ENCODE measurements at regions not wholly inside any gene's neighbourhood (a gene's known extent, or its start where the extent isn't known, plus 50 kb on each side); places are given as distances from the start of the nearest gene placed in this dataset.
"Not testable (repeated sequence)": the region's sequence is repeated elsewhere in the genome, so short reads cannot be mapped to it uniquely, and the experiment has no call there.

DNA sequence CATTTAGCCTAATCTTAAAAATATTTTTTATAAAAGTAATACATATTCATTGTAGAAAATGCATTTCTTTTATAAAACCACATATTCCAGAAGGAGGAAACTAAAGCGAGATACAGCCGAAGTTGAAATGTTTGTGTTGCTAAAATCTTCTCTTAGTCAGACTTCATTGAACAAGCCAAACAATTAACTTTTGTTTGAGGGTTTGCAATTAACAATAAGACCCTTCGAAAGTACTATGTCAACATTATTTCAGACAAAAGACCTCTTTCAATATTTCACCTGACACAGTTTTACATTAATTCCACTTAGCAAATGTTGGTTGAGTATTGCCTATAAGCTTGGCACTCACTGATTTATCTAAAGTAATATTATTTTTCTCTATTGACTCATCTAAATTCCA, 354.0 kb upstream of the ADAMTS5 start:
- no peak overlapping the region for H3K4me3 ChIP-seq (replicated peaks; ENCODE audit: low read depth, low read length)
- no peak for DNase-seq (ENCODE audit: extremely low read depth, low read depth)
- TF ChIP-seq, protein P1, sequence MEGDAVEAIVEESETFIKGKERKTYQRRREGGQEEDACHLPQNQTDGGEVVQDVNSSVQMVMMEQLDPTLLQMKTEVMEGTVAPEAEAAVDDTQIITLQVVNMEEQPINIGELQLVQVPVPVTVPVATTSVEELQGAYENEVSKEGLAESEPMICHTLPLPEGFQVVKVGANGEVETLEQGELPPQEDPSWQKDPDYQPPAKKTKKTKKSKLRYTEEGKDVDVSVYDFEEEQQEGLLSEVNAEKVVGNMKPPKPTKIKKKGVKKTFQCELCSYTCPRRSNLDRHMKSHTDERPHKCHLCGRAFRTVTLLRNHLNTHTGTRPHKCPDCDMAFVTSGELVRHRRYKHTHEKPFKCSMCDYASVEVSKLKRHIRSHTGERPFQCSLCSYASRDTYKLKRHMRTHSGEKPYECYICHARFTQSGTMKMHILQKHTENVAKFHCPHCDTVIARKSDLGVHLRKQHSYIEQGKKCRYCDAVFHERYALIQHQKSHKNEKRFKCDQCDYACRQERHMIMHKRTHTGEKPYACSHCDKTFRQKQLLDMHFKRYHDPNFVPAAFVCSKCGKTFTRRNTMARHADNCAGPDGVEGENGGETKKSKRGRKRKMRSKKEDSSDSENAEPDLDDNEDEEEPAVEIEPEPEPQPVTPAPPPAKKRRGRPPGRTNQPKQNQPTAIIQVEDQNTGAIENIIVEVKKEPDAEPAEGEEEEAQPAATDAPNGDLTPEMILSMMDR (IDR thresholded peaks at IDR 0.05; ENCODE audit: low read depth, low read length, missing control alignments), result no peak

DNA sequence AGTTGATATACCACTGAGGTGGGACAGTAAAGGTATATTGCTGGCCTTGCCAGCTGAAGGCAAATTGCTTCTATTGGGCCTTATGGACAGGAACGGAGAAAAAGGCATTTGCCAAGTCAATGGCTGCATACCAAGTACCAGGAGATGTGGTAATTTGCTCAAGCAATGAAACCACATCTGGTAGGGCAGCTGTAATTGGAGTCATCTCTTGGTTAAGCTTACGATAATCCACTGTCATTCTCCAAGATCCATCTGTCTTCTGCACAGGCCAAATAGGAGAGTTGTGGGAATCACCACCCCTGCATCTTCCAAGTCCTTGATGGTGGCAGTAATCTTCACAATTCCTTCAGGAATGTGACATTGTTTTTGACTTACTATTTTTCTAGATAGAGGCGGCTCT, 350.7 kb upstream of the ADAMTS5 start:
- not testable (repeated sequence) for DNase-seq (ENCODE audit: extremely low read depth, low read depth); H3K4me3 ChIP-seq (replicated peaks; ENCODE audit: low read depth, low read length)

DNA sequence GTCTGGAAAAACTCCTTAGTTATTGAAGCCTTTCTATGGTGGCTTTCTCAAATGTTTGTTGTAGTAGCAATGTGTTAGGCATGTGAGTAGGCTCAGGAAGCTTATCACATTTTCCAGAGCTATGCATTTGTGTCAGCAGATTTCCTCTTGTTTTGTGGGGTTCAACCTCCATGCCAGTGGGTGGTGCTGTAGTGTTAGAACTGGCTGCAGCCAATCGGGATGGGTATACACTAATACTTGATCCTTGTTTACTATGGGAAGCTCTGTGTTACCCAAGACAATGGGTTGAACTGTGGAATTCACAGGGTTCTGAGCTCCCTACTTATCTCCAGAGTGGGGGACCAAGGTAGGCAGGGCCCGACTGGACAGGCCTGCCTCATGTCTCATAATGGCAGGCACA, 348.5 kb upstream of the ADAMTS5 start:
- TF ChIP-seq, protein P1 (IDR thresholded peaks at IDR 0.05; ENCODE audit: low read depth, low read length, missing control alignments), result no peak
- DNase-seq (ENCODE audit: extremely low read depth, low read depth), result no peak

DNA sequence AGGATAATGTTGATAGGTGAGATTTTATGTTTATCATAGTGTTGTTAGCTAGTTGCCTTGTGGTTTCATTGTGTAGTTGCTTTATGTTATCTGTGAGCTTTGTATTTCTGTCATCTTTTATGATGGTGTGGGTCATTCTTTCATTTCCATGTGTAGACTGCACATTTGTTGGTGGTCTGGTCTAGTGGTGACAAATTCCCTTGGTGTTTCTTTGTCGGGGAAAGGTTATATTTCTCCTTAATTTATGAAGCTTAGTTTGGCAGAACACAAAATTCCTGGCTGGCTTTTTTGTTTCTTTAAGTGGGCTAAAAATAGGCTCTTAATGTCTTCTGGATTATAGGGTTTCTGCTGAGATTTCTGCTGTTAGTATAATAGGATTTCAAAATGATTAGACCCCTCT, 347.2 kb upstream of the ADAMTS5 start:
- no peak overlapping the region for H3K4me3 ChIP-seq (replicated peaks; ENCODE audit: low read depth, low read length)
- TF ChIP-seq, protein P1 (IDR thresholded peaks at IDR 0.05; ENCODE audit: low read depth, low read length, missing control alignments), result no peak
- DNase-seq (ENCODE audit: extremely low read depth, low read depth), result no peak

More for the DNA sequence above, 348.5 kb upstream of the ADAMTS5 start:
- H3K4me3 ChIP-seq (replicated peaks; ENCODE audit: low read depth, low read length), result no peak overlapping the region

DNA sequence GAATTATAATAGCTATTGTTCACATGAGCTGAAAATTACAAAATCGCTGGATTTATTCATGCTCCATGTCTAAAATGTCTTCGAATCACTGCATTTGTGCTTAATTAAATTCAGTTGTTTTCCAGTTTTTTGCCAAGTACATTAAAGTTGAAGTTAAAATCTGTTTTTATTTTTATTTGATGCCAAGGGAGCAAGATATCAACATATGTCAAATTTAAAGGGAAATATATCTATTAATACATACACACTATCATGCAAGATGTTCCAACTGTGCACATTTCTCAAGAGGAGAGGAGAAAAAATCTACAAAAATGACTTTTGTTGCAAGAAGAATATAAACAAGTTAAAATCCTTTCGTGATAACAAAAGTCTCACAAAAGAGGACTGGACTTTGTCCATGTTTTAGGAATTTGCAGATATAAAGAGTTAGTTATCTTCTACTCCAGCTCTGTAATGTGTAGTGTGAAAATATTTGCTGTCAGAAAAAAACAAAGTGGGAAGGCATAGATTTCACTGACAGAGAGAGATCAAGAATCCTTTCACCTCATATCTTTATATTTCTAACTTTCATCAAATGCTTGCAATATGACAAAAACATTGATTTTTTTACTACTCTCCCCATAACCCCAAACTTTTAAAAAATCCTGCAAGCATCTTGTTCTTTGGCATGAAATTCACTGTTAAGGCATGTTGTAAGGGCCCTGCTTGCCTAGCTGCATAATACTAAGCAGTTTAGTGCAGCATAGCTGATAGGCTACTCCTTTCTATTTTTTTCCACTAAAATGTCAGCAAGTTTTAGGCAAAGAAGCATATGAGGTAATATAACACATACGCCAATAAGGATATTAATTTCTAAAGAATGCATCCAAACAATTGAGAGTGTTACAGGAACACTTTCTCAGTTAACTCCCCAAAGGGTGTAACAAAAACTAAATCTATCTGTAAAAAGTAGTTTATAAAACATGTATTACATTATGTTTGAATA, 340.2 kb upstream of the ADAMTS5 start:
- no peak overlapping the region for H3K4me3 ChIP-seq (replicated peaks; ENCODE audit: low read depth, low read length)
- TF ChIP-seq, protein P1 (IDR thresholded peaks at IDR 0.05; ENCODE audit: low read depth, low read length, missing control alignments), result no peak
- no peak for DNase-seq (ENCODE audit: extremely low read depth, low read depth)

DNA sequence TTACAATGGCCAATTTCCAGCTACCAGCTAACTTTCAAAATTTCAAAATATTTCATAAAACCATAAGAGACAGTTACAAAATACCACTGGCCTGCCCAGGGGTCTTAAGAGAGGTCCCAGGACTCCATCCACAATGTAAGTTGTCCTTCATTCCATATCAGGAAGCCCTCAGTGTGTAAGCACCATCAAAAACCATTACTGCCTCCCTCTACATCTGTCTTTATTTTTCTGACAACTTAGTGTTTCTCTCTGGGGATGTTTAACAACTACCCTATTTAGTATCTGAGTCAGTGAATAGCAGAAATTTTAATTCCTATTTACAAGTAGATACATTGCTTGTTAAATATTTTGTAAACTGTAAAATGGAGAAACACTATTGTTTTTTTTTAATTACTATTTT, 339.3 kb upstream of the ADAMTS5 start:
- no peak for DNase-seq (ENCODE audit: extremely low read depth, low read depth)
- TF ChIP-seq, protein P1 (IDR thresholded peaks at IDR 0.05; ENCODE audit: low read depth, low read length, missing control alignments), result no peak
- H3K4me3 ChIP-seq (replicated peaks; ENCODE audit: low read depth, low read length), result no peak overlapping the region

DNA sequence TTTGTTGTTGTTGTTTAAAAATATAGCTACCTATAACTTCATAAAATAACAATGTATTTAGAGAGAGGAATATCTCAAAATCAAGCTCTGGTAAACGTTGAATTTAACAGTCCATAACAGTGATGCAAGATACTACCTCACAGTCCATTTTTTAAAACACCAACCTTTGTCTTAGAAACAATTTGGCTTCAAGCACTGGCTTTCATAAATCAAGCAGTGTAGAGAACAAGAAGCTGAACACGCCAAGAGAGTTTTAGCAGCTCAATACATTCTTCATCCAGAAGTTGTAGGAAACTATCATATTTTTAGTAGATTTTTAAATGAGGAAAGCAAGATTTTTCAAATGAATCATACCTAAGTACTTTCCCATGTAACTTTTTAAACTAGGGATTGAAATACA, 334.3 kb upstream of the ADAMTS5 start:
- no peak for DNase-seq (ENCODE audit: extremely low read depth, low read depth)
- TF ChIP-seq, protein P1 (IDR thresholded peaks at IDR 0.05; ENCODE audit: low read depth, low read length, missing control alignments), result no peak
- H3K4me3 ChIP-seq (replicated peaks; ENCODE audit: low read depth, low read length), result no peak overlapping the region

Measured in HFF-Myc (cell line).